ENCODE measurements at regions not wholly inside any gene's neighbourhood (a gene's known extent, or its start where the extent isn't known, plus 50 kb on each side); places are given as distances from the start of the nearest gene placed in this dataset.

- no peak for TF ChIP-seq ZBTB33 (IDR thresholded peaks at IDR 0.05; ENCODE audit: extremely low read depth, insufficient replicate concordance, low read length)
- no peak for TF ChIP-seq POLR2A (IDR thresholded peaks at IDR 0.05; ENCODE audit: borderline replicate concordance, extremely low read depth, insufficient read depth, insufficient read length)
- no peak for TF ChIP-seq CTCF (IDR thresholded peaks at IDR 0.05 in 2 of 3, conservative IDR thresholded peaks at IDR 0.05 in 1 of 3; ENCODE audit: borderline replicate concordance in 1 of 3, insufficient read depth in 1 of 3, low read depth in 2 of 3, low read length in 2 of 3)
- no peak for TF ChIP-seq ELF1 (IDR thresholded peaks at IDR 0.05; ENCODE audit: borderline replicate concordance, low read depth)
- TF ChIP-seq ZNF274 (IDR thresholded peaks at IDR 0.05; ENCODE audit: low read depth, low read length) = no peak
- no peak for TF ChIP-seq EZH2 (IDR thresholded peaks at IDR 0.05)
- no peak for TF ChIP-seq JUND (IDR thresholded peaks at IDR 0.05)
- no peak for TF ChIP-seq RAD21 (IDR thresholded peaks at IDR 0.05; ENCODE audit: low read depth)
- TF ChIP-seq REST (IDR thresholded peaks at IDR 0.05; ENCODE audit: low read depth) = no peak
- no peak for TF ChIP-seq EGR1 (IDR thresholded peaks at IDR 0.05; ENCODE audit: low read depth)
- no peak for TF ChIP-seq MAX (IDR thresholded peaks at IDR 0.05)
- no peak for TF ChIP-seq ATF3 (IDR thresholded peaks at IDR 0.05)
Measured at GRCh38 chr1:114249691-114250090, 96.0 kb upstream of the SYT6 start.
